HG02885 (cell line): ENCODE measurements at regions not wholly inside any gene's neighbourhood (a gene's known extent, or its start where the extent isn't known, plus 50 kb on each side); places are given as distances from the start of the nearest gene placed in this dataset.

Experiments
- ATAC-seq: cut with Tn5 transposase; IDR thresholded peaks from one replicate; pipeline ENCODE4 v1.9.1; 2021; ENCODE audit warnings: mild to moderate bottlenecking; ENCODE audit not compliant: unreplicated experiment, poor library complexity

- ATAC-seq = no peak
These were observed 423.0 kb upstream of the KIF2A start for GRCh38 chr5:61882901-61883500.

- ATAC-seq = no peak
These were observed 421.7 kb upstream of the KIF2A start for GRCh38 chr5:61884252-61884855.

- no peak for ATAC-seq
These were observed 419.8 kb upstream of the KIF2A start for GRCh38 chr5:61886214-61886613.

GRCh38 chr5:61887271-61887670 is 418.7 kb upstream of the KIF2A start:
- ATAC-seq = no peak

- no peak for ATAC-seq
These were observed 412.0 kb upstream of the KIF2A start for GRCh38 chr5:61894046-61894445.

GRCh38 chr5:61896811-61897210 is 409.2 kb upstream of the KIF2A start:
- no peak for ATAC-seq

- no peak for ATAC-seq
These were observed 408.8 kb upstream of the KIF2A start for GRCh38 chr5:61897251-61897650.

- no peak for ATAC-seq
These were observed 404.0 kb upstream of the KIF2A start for GRCh38 chr5:61901997-61902396.

GRCh38 chr5:61904730-61905129 is 401.3 kb upstream of the KIF2A start:
- no peak for ATAC-seq

GRCh38 chr5:61905613-61906012 is 400.4 kb upstream of the KIF2A start:
- no peak for ATAC-seq

- ATAC-seq = peak; percentile 80
These were observed 399.2 kb upstream of the KIF2A start for GRCh38 chr5:61906820-61907219.

GRCh38 chr5:61907995-61908394 is 398.0 kb upstream of the KIF2A start:
- no peak for ATAC-seq

GRCh38 chr5:61910771-61911170 is 395.2 kb upstream of the KIF2A start:
- ATAC-seq = peak; percentile 50

GRCh38 chr5:61912559-61912958 is 393.4 kb upstream of the KIF2A start:
- no peak for ATAC-seq

- ATAC-seq = no peak
These were observed 390.4 kb upstream of the KIF2A start for GRCh38 chr5:61915646-61916045.

- ATAC-seq = no peak
These were observed 389.1 kb upstream of the KIF2A start for GRCh38 chr5:61916621-61917620.

- ATAC-seq = no peak
These were observed 387.4 kb upstream of the KIF2A start for GRCh38 chr5:61918611-61919010.

GRCh38 chr5:61919920-61920319 is 386.1 kb upstream of the KIF2A start:
- no peak for ATAC-seq

GRCh38 chr5:61924251-61924650 is 381.8 kb upstream of the KIF2A start:
- ATAC-seq = no peak

GRCh38 chr5:61926911-61927310 is 379.1 kb upstream of the KIF2A start:
- ATAC-seq = no peak

GRCh38 chr5:61931236-61931635 is 374.8 kb upstream of the KIF2A start:
- ATAC-seq = no peak
